WTC11 (cell line): ENCODE measurements at regions not wholly inside any gene's neighbourhood (a gene's known extent, or its start where the extent isn't known, plus 50 kb on each side); places are given as distances from the start of the nearest gene placed in this dataset.
"Not testable (repeated sequence)": the region's sequence is repeated elsewhere in the genome, so short reads cannot be mapped to it uniquely, and the experiment has no call there.

ENCODE experiments used
- ATAC-seq: fragments of 200-7000 bp; cut with Tn5 transposase; 2 replicates; pipeline ENCODE4 v1.10.0; 2021; ENCODE audit warnings: mild to moderate bottlenecking, moderate library complexity
- CTCF ChIA-PET: fragments of 300-600 bp; sonication (Branson Sonifier 250); formaldehyde crosslinking; loops from one replicate; lab custom pipeline; 2021; ENCODE audit warnings: antibody characterized with exemption; lab: Charles Lee
- POLR2A ChIA-PET: fragments of 350-600 bp; sonication (Branson Sonifier 250); formaldehyde crosslinking; loops from one replicate; lab custom pipeline; 2021; ENCODE audit warnings: antibody characterized with exemption; lab: Charles Lee
- DNase-seq: peaks from one replicate; pipeline ENCODE4 v3.0.0; 2021; ENCODE audit warnings: low spot score
- H3K27ac Mint-ChIP-seq: 2 replicates; pipeline ENCODE4 v1.8.0; 2021; ENCODE audit warnings: mixed read lengths
- H3K27me3 Mint-ChIP-seq: 2 replicates; pipeline ENCODE4 v1.8.0; 2021; ENCODE audit warnings: low read depth, mild to moderate bottlenecking, moderate library complexity, mixed read lengths
- H3K36me3 Mint-ChIP-seq: 2 replicates; pipeline ENCODE4 v1.8.0; 2021; ENCODE audit warnings: mixed read lengths
- H3K4me1 Mint-ChIP-seq: 2 replicates; pipeline ENCODE4 v1.8.0; 2022; ENCODE audit warnings: mixed read lengths
- H3K4me3 Mint-ChIP-seq: 2 replicates; pipeline ENCODE4 v1.8.0; 2021; ENCODE audit warnings: mild to moderate bottlenecking, moderate library complexity, mixed read lengths
- H3K9me3 Mint-ChIP-seq: 2 replicates; pipeline ENCODE4 v1.8.0; 2021; ENCODE audit warnings: mixed read lengths
- FOXP1 ChIP-seq: sonication (generic); formaldehyde crosslinking; IDR thresholded peaks from 2 replicates; pipeline ENCODE4 v1.8.0; 2022; ENCODE audit warnings: missing genetic modification reagents, mild to moderate bottlenecking, moderate library complexity, borderline replicate concordance
- GABPB1 ChIP-seq: sonication (generic); formaldehyde crosslinking; IDR thresholded peaks from 2 replicates; pipeline ENCODE4 v1.8.1; 2023; ENCODE audit warnings: mild to moderate bottlenecking, missing genetic modification reagents
- GTF2I ChIP-seq: fragments of 250-450 bp; sonication (Bioruptor Pico); conservative IDR thresholded peaks from 2 replicates; pipeline ENCODE4 v1.4.0; 2021; ENCODE audit warnings: mild to moderate bottlenecking
- KAT7 ChIP-seq: sonication (generic); formaldehyde crosslinking; IDR thresholded peaks from 2 replicates; pipeline ENCODE4 v1.8.1; 2023; ENCODE audit warnings: missing genetic modification reagents, mild to moderate bottlenecking, borderline replicate concordance
- NR1H2 ChIP-seq: sonication (generic); formaldehyde crosslinking; IDR thresholded peaks from 2 replicates; pipeline ENCODE4 v1.9.0; 2021; ENCODE audit warnings: mild to moderate bottlenecking, moderate library complexity, missing genetic modification reagents
- PRRX2 ChIP-seq: fragments of 250-450 bp; sonication (Bioruptor Pico); IDR thresholded peaks from 2 replicates; pipeline ENCODE4 v1.8.0; 2021; ENCODE audit warnings: mild to moderate bottlenecking
- SMAD4 ChIP-seq: sonication (generic); formaldehyde crosslinking; IDR thresholded peaks from 2 replicates; pipeline ENCODE4 v1.8.0; 2022; ENCODE audit warnings: mild to moderate bottlenecking, missing genetic modification reagents
- SOX15 ChIP-seq: fragments of 250-450 bp; sonication (Bioruptor Pico); IDR thresholded peaks from 2 replicates; pipeline ENCODE4 v1.9.0; 2021; ENCODE audit warnings: mild to moderate bottlenecking
- TF ChIP-seq, protein P1 (sequence below): sonication (generic); formaldehyde crosslinking; IDR thresholded peaks from 2 replicates; pipeline ENCODE4 v1.8.1; 2023; ENCODE audit warnings: mild to moderate bottlenecking, missing genetic modification reagents
- TF ChIP-seq, protein P2 (sequence below): sonication (generic); formaldehyde crosslinking; IDR thresholded peaks from 2 replicates; pipeline ENCODE4 v1.8.1; 2022; ENCODE audit warnings: mild to moderate bottlenecking, missing genetic modification reagents, moderate library complexity, borderline replicate concordance
- TF ChIP-seq, protein P3 (sequence below): sonication (generic); formaldehyde crosslinking; conservative IDR thresholded peaks from 2 replicates; pipeline ENCODE4 v1.8.1; 2022; ENCODE audit warnings: mild to moderate bottlenecking, missing genetic modification reagents
- TF ChIP-seq, protein P4 (sequence below): fragments of 250-450 bp; sonication (Bioruptor Pico); IDR thresholded peaks from 2 replicates; pipeline ENCODE4 v1.8.0; 2021; ENCODE audit warnings: mild to moderate bottlenecking
- TF ChIP-seq, protein P5 (sequence below): fragments of 250-450 bp; sonication (Bioruptor Pico); IDR thresholded peaks from 2 replicates; pipeline ENCODE4 v1.9.0; 2021; ENCODE audit warnings: mild to moderate bottlenecking, borderline replicate concordance
- TF ChIP-seq, protein P6 (sequence below): sonication (generic); formaldehyde crosslinking; IDR thresholded peaks from 2 replicates; pipeline ENCODE4 v1.8.0; 2022; ENCODE audit warnings: mild to moderate bottlenecking, missing genetic modification reagents

DNA sequence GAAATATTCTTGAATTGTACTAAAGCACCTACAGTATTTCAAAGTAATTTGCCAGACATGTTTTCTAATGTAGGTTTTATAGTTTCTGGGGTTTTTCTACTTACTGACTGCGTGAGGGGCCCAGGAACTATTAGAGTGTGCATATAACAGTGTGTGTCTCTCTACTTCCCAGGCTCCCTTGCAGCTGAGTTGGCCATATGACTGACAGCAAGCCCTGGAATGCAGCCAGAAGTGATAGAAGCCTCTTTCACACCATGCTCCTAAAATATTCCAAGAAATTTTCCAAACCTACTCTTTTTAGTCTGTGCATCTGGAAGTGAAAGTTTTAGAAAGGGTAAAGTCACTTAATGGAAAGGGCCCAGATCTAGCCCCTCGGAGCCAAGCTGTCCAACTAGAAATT is 96.7 kb upstream of the SLC7A11 start (continued):
- TF ChIP-seq, protein P1, sequence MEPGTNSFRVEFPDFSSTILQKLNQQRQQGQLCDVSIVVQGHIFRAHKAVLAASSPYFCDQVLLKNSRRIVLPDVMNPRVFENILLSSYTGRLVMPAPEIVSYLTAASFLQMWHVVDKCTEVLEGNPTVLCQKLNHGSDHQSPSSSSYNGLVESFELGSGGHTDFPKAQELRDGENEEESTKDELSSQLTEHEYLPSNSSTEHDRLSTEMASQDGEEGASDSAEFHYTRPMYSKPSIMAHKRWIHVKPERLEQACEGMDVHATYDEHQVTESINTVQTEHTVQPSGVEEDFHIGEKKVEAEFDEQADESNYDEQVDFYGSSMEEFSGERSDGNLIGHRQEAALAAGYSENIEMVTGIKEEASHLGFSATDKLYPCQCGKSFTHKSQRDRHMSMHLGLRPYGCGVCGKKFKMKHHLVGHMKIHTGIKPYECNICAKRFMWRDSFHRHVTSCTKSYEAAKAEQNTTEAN (CRISPR knock-in tag) = no peak
- TF ChIP-seq SOX15 (CRISPR knock-in tag) = no peak
- TF ChIP-seq, protein P2, sequence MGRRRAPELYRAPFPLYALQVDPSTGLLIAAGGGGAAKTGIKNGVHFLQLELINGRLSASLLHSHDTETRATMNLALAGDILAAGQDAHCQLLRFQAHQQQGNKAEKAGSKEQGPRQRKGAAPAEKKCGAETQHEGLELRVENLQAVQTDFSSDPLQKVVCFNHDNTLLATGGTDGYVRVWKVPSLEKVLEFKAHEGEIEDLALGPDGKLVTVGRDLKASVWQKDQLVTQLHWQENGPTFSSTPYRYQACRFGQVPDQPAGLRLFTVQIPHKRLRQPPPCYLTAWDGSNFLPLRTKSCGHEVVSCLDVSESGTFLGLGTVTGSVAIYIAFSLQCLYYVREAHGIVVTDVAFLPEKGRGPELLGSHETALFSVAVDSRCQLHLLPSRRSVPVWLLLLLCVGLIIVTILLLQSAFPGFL (CRISPR knock-in tag) = no peak

DNA sequence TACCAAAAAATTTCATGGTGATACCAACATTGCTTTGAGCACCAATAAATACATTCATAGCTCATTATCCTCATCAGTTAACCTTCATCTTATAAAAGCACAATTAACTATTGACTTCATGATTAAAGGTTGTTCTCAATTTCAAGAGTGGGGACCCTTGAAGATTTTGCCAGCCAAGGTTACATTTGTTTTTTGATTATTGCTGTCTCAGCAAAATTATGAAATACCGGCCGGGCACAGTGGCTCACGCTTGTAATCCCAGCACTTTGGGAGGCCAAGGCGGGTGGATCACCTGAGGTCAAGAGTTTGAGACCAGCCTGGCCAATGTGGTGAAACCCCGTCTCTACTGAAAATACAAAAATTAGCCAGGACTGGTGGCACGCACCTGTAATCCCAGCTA is 96.1 kb upstream of the SLC7A11 start:
- POLR2A ChIA-PET, H3K27me3 Mint-ChIP-seq, H3K4me3 Mint-ChIP-seq, H3K9me3 Mint-ChIP-seq, H3K36me3 Mint-ChIP-seq, CTCF ChIA-PET, ATAC-seq, H3K27ac Mint-ChIP-seq, DNase-seq, H3K4me1 Mint-ChIP-seq: not testable (repeated sequence)

DNA sequence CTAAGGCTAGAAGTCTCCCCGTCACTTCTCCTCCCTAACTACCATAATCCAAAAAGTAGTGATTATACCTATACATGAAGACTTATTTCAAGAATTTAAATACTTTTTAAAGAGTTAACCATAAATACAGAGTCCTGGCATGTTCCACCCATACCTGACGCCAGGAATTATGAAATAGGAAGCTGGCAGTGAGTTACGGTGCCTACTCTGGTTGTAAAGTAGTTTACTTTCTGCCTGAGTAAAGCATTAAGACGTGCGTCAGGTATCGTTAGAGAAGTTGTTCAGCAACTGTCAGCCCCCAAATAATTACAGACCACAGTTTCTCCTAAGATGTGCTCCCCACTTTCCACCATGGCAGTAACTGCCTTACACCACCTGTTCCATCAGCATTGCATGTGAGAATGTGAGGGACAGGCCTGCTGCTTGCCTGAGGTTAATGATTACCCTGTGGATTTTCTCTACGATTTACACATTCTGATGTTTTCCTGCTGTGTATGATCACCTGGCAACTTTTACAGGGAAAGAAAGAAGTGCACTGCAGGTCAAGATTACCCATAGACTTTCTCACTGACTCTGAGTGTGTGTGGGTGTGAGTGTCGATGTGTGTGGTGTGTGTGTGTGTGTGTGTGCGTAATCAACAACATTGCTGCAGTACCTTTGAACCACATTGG is 92.3 kb upstream of the SLC7A11 start:
- Mint-ChIP-seq H3K36me3 (peaks cover 4% of the 10 kb centered on the region; the same call in 1 of the 2 replicates), H3K27ac (no peak overlapping the region), H3K4me3 (no peak overlapping the region), H3K9me3 (peaks cover 26% of the 10 kb centered on the region)
- ATAC-seq (no peak), DNase-seq (no peak)
- TF ChIP-seq, protein P3, sequence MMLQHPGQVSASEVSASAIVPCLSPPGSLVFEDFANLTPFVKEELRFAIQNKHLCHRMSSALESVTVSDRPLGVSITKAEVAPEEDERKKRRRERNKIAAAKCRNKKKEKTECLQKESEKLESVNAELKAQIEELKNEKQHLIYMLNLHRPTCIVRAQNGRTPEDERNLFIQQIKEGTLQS (CRISPR knock-in tag) = no peak
- TF ChIP-seq, protein P4, sequence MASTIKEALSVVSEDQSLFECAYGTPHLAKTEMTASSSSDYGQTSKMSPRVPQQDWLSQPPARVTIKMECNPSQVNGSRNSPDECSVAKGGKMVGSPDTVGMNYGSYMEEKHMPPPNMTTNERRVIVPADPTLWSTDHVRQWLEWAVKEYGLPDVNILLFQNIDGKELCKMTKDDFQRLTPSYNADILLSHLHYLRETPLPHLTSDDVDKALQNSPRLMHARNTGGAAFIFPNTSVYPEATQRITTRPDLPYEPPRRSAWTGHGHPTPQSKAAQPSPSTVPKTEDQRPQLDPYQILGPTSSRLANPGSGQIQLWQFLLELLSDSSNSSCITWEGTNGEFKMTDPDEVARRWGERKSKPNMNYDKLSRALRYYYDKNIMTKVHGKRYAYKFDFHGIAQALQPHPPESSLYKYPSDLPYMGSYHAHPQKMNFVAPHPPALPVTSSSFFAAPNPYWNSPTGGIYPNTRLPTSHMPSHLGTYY = no peak
- TF ChIP-seq, all 79 proteins: peak for 0
- Mint-ChIP-seq H3K27me3 (peaks cover under 1% of the 10 kb centered on the region; the same call in 1 of the 2 replicates), H3K4me1 (peaks cover 3% of the 10 kb centered on the region; the same call in 1 of the 2 replicates)
- ChIA-PET CTCF (no interaction called here), POLR2A (no interaction called here)

DNA sequence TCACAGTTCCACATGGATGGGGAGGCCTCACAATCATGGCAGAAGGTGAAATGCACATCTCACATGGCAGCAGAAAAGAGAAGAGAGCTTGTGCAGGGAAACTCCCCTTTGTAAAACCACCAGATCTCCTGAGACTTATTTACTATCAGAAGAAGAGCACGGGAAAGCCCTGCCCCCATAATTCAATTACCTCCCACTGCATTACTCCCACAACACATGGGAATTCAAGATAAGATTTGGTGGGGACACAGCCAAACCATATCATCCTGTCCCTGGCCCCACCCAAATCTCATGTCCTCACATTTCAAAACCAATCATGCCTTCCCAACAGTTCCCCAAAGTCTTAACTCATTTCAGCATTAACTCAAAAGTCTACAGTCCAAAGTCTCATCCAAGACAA is 90.3 kb upstream of the SLC7A11 start:
- H3K27ac Mint-ChIP-seq, H3K4me3 Mint-ChIP-seq, DNase-seq, CTCF ChIA-PET, ATAC-seq, H3K36me3 Mint-ChIP-seq, H3K27me3 Mint-ChIP-seq, POLR2A ChIA-PET: not testable (repeated sequence)
- peaks cover 10% of the 10 kb centered on the region for H3K4me1 Mint-ChIP-seq
- peaks cover 26% of the 10 kb centered on the region for H3K9me3 Mint-ChIP-seq

DNA sequence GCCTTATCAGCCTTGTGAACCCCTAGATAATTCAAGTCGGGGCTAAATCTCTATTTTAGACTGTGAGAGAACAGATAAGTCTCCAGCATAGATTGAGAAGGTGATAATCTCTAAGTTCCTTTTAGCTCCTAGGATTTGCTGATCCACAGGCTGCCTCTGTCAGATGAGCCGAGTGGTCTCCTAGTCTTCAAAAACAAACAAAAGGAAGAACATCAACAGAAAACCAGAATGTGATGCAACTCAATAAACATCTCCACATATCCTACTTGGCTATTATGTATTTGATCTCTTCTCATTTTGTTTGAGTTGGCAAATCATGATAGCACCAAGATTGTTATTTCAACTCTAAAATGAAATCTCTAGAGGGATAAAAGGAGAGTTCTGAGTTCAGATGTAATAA is 88.4 kb upstream of the SLC7A11 start:
- H3K4me1 Mint-ChIP-seq = peaks cover 16% of the 10 kb centered on the region
- CTCF ChIA-PET = no interaction called here
- no peak overlapping the region for H3K27ac Mint-ChIP-seq
- POLR2A ChIA-PET = no interaction called here
- H3K9me3 Mint-ChIP-seq = peaks cover 26% of the 10 kb centered on the region
- DNase-seq = no peak
- no peak for ATAC-seq
- H3K36me3 Mint-ChIP-seq = peaks cover 4% of the 10 kb centered on the region; the same call in 1 of the 2 replicates
- H3K4me3 Mint-ChIP-seq = no peak overlapping the region
- peaks cover 2% of the 10 kb centered on the region; the same call in 1 of the 2 replicates for H3K27me3 Mint-ChIP-seq
- no peak for TF ChIP-seq PRRX2
- no peak for TF ChIP-seq NR1H2
- TF ChIP-seq SOX15 (CRISPR knock-in tag) = no peak
- no peak for TF ChIP-seq KAT7
- no peak for TF ChIP-seq GABPB1 (CRISPR knock-in tag)
- TF ChIP-seq, protein P5, sequence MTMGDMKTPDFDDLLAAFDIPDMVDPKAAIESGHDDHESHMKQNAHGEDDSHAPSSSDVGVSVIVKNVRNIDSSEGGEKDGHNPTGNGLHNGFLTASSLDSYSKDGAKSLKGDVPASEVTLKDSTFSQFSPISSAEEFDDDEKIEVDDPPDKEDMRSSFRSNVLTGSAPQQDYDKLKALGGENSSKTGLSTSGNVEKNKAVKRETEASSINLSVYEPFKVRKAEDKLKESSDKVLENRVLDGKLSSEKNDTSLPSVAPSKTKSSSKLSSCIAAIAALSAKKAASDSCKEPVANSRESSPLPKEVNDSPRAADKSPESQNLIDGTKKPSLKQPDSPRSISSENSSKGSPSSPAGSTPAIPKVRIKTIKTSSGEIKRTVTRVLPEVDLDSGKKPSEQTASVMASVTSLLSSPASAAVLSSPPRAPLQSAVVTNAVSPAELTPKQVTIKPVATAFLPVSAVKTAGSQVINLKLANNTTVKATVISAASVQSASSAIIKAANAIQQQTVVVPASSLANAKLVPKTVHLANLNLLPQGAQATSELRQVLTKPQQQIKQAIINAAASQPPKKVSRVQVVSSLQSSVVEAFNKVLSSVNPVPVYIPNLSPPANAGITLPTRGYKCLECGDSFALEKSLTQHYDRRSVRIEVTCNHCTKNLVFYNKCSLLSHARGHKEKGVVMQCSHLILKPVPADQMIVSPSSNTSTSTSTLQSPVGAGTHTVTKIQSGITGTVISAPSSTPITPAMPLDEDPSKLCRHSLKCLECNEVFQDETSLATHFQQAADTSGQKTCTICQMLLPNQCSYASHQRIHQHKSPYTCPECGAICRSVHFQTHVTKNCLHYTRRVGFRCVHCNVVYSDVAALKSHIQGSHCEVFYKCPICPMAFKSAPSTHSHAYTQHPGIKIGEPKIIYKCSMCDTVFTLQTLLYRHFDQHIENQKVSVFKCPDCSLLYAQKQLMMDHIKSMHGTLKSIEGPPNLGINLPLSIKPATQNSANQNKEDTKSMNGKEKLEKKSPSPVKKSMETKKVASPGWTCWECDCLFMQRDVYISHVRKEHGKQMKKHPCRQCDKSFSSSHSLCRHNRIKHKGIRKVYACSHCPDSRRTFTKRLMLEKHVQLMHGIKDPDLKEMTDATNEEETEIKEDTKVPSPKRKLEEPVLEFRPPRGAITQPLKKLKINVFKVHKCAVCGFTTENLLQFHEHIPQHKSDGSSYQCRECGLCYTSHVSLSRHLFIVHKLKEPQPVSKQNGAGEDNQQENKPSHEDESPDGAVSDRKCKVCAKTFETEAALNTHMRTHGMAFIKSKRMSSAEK = no peak
- no peak for TF ChIP-seq SMAD4
- TF ChIP-seq, protein P6, sequence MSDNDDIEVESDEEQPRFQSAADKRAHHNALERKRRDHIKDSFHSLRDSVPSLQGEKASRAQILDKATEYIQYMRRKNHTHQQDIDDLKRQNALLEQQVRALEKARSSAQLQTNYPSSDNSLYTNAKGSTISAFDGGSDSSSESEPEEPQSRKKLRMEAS (CRISPR knock-in tag) = no peak
- TF ChIP-seq FOXP1 (CRISPR knock-in tag) = no peak
- TF ChIP-seq GTF2I (CRISPR knock-in tag) = no peak
- TF ChIP-seq, protein P2 (CRISPR knock-in tag) = no peak
- TF ChIP-seq, protein P3 (CRISPR knock-in tag) = no peak
